HFF-Myc (cell line): ENCODE measurements at regions not wholly inside any gene's neighbourhood (a gene's known extent, or its start where the extent isn't known, plus 50 kb on each side); places are given as distances from the start of the nearest gene placed in this dataset.
A peak's percentile ranks its signal among the peaks of the same experiment; 100 is the strongest.

ENCODE experiments used
- DNase-seq: peaks from one replicate; pipeline ENCODE4 v3.0.0-alpha.2; 2011; ENCODE audit warnings: low read depth; ENCODE audit errors: extremely low read depth
- H3K4me3 ChIP-seq: replicated peaks from 2 replicates; pipeline ENCODE4 v1.5.1; 2011; ENCODE audit warnings: low read depth, mild to moderate bottlenecking, control low read depth, low read length
- TF ChIP-seq, protein P1 (sequence below): IDR thresholded peaks from 2 replicates; pipeline ENCODE4 v1.5.1; 2012; ENCODE audit warnings: mild to moderate bottlenecking, low read depth, low read length, control low read depth; ENCODE audit errors: missing control alignments

GRCh38 chr17:33520426-33521330 lies 227.6 kb upstream of the ASIC2 start:
- DNase-seq, result peak; percentile 0
- H3K4me3 ChIP-seq, result no peak overlapping the region
- TF ChIP-seq, protein P1, sequence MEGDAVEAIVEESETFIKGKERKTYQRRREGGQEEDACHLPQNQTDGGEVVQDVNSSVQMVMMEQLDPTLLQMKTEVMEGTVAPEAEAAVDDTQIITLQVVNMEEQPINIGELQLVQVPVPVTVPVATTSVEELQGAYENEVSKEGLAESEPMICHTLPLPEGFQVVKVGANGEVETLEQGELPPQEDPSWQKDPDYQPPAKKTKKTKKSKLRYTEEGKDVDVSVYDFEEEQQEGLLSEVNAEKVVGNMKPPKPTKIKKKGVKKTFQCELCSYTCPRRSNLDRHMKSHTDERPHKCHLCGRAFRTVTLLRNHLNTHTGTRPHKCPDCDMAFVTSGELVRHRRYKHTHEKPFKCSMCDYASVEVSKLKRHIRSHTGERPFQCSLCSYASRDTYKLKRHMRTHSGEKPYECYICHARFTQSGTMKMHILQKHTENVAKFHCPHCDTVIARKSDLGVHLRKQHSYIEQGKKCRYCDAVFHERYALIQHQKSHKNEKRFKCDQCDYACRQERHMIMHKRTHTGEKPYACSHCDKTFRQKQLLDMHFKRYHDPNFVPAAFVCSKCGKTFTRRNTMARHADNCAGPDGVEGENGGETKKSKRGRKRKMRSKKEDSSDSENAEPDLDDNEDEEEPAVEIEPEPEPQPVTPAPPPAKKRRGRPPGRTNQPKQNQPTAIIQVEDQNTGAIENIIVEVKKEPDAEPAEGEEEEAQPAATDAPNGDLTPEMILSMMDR, result peak; percentile 55

- no peak overlapping the region for H3K4me3 ChIP-seq
- TF ChIP-seq, protein P1, result no peak
- DNase-seq, result no peak
Measured at GRCh38 chr17:33521784-33522183, 228.7 kb upstream of the ASIC2 start.

- DNase-seq, result no peak
- no peak overlapping the region for H3K4me3 ChIP-seq
Measured at GRCh38 chr17:33522623-33523022, 229.5 kb upstream of the ASIC2 start.

GRCh38 chr17:33523577-33523981 lies 230.5 kb upstream of the ASIC2 start:
- H3K4me3 ChIP-seq, result no peak overlapping the region
- TF ChIP-seq, protein P1, result no peak
- DNase-seq, result no peak

More at GRCh38 chr17:33522623-33523022, 229.5 kb upstream of the ASIC2 start:
- TF ChIP-seq, protein P1, result no peak

- H3K4me3 ChIP-seq, result no peak overlapping the region
- TF ChIP-seq, protein P1, result no peak
- no peak for DNase-seq
Measured at GRCh38 chr17:33525186-33525585, 232.1 kb upstream of the ASIC2 start.

- H3K4me3 ChIP-seq, result no peak overlapping the region
- TF ChIP-seq, protein P1, result no peak
- no peak for DNase-seq
Measured at GRCh38 chr17:33526717-33527116, 233.6 kb upstream of the ASIC2 start.

- H3K4me3 ChIP-seq, result no peak overlapping the region
- no peak for DNase-seq
- TF ChIP-seq, protein P1, result no peak
Measured at GRCh38 chr17:33527290-33527689, 234.2 kb upstream of the ASIC2 start.
